Ureter (tissue), 1 donor: ENCODE measurements at regions not wholly inside any gene's neighbourhood (a gene's known extent, or its start where the extent isn't known, plus 50 kb on each side); places are given as distances from the start of the nearest gene placed in this dataset.

Source experiments
- DNase-seq: peaks from one replicate; pipeline ENCODE4 v3.0.0-alpha.2; 2020; ENCODE audit warnings: low spot score
- donor health status: DM: yes; HTN: yes; CAD: no.

DNA sequence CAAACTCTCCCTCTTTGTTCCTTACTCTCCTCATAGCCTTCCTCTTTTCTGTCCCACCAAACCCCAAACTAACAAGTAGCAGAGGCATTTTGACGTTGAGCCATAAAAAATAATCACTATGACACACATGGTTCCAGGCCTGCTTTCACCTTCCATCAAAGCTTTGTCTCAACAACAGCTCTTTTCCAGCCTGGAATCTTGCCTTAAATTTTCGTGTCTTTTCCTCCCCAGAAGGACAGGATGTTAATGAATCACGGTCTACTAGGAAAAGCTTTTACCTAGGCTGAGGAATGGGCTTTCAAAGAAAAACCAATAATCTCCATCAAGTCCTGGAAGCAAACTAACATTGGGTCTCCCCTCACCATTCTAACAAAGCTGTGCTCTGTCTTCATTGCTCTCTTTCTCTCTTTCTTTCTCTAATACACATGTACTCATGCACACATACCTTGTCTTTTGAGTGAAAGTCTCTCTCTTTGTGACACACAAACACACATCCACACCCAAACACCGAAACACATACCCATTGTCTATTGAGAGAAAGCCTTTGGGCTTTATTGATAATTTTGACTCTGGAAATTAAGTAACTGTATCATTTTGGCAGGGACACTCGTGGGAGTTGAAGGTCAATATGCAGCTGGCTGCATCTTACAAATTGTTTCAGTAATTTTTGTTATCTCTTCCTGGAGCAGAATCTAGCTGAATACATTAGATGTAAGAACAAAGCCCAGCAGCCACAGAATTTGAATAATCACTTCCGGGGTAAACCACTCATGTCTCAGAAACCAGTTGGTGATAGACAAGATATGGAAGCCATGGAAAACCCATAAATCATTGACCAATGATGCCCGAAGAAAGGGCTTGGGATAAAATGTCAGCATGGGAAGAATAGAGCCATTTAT is 107.4 kb upstream of the SLC4A7 start:
- DNase-seq, result no peak

DNA sequence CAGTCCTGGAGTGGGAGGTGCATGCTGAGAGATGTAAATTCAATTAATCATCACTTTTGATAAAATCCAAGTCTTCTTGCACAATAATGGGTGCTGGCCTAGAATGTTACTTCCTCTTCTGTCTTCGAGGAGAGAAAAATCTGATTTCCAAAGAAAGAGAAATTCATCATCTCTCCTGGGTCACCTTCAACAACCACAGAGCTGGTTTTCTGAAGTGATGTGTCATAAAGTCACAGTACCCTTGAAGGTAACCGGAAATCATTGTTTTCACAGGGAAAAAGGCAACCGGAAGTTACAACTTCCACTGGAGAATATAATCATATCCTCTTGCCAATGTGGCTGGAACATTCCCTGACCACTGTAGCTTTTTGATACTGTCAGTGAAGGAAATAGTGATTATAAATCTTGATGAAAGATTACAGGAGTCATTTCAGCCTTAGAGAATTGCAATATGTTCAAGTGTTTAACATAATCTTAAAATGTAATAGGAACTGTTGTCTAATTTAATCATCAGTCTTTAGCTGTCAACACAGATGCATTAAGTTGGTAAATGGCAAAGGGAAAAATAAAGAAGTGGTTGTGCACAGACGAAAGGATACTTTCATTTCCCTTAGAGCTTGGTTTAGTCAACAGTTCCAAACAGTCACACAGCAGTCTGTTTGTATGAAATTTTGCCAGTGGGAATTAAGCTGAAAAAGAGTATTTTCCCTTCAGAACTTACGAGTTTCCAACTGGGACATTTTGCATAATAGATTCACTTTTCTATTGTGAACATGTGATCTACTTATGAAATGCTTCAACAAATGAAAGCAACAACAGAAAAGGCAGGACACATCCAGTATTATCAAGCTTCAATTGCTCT is 106.5 kb upstream of the SLC4A7 start:
- no peak for DNase-seq

DNA sequence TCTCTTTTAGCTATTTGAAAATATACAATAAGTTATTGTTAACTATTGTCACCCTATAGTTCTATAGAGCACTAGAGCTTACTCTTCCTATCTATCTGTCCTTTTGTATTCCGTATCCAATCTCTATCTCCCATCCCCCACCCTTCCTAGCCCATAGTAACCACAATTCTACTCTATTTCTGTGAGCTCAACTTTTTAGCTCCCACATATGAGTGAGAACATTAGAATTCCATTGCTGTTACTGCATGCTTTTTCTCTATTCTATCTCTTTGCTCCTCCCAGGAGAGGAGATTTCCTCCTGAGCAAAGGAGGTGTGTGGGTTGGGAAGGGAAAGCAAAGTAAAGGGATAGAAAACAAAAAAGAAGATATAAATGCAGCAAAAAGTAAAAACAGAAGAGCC is 105.6 kb upstream of the SLC4A7 start:
- DNase-seq, result no peak

DNA sequence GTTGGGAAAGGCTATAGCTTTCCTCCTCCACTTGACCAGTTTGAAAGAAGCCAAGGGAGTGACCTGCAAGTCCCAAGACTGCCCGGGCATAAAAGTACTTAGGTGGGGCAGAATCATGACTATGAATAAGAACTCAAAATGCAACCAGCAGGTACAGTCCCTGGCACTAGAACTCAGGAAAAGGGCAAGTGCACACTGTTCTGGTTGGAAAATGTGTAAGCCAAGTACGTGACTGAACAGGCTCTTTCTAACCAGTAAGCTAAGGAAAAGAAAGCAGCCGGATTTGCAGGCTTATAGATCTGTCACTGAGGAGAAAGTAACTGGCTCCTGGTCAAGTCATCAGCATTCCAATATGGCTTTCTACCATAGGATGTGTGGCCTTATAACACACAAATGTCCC is 101.2 kb upstream of the SLC4A7 start:
- no peak for DNase-seq

DNA sequence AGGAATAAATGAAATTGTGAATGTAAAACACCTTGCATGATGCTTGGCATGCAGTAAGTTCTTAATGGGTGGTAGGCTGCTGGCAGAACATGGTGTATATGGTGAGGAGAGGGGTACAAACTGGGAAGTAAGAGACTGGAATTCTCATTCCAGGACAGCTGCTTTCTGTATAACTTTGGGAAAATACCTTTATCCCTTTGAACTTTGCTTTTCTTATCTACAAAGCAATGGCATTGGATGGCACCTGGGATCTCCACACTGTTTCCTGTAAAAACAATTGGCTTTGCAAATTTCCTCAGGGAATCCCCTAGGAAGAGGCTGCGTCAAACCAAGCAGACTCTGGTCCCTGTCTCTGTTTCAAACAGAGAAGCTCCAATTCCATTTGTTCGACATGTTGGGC is 100.7 kb upstream of the SLC4A7 start:
- no peak for DNase-seq

DNA sequence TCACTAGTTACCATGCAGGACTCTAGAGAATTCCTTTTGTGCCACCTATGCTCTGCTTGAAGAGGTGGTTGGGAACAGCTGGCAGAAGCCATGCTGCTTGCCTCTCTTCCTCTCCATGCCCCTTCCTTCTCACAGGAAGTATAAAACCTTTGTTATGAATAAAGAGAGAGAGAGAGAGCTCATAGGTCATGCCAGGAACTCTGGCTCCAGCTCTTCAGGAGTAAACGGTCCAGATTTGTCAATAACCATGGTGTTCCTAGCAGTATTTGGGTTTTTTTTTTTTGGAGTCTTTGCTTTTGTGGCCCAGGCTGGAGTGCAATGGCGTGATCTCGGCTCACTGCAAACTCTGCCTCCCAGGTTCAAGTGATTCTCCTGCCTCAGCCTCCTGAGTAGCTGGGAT is 97.7 kb upstream of the SLC4A7 start:
- no peak for DNase-seq

DNA sequence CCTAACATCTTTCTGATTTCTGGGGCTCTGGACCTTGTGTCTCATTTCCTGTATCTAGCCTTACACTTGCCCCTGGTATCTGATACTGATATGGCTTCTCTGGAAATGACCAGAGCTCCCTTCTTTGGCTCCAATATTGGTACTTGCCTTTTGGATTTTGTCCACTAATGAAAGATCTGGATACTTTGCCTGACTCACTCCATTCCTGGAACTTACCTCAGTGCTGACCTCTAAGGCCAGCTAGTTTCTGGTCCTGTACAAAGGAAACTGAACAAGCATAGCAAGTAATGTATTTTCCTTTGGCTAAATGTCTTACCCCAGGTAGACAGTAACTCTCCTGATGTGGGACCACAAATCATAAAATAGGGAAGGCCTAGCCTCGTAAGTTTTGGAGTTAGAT is 93.8 kb upstream of the SLC4A7 start:
- DNase-seq, result no peak

DNA sequence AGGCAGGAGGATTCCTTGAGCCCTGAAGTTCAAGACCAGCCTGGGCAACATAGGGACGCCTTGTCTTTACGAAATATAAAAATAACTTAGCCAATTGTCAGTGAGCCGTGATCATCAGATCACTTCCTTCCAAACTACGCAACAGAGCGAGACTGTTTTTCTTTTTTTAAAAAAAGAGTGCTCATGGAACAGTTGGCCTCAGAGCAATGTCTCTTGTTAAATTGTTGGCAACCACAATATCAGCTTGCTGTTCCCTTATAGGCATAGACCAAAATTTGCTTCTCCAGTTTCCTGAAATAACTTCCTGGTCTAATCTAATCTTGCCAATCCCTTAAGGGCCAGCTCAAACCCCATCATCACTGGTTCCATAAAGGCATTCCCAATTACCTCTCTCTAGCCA is 93.3 kb upstream of the SLC4A7 start:
- DNase-seq, result no peak

DNA sequence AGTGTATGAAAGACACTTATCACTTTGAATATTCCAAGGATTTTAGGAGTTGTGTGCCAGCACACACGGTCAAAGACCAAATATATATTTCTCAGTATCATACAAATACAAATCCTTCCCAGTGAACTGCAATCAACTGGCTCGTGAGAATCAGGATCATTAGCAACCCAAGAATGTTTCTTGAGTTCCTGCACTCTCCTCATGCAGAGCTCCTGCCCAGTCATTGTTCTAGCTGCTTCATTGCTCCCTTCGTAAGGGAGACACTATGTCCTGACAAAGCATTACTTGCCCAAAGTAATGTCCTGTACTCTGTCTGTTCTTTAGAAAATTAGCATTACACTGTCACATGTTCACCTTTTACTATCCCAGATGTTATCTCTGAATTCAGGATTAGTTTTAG is 92.0 kb upstream of the SLC4A7 start:
- no peak for DNase-seq

DNA sequence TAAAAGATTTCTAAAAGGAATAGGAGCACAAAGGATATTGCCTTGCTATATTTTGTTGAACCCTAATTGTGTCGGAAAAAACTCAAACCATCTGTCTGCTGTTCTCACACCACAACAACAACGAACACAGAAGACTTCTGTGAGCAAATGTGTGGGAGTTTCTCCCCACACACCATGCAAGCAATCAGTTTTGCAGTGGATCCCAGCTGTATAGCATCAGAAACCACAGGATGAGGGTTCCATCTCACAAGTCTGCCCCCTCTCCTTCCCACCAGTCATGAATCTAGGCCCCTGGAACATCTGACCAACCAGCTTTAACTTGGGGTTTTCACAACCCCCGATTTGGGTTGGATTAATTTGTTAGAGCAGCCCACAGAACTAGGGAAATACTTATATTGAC is 91.3 kb upstream of the SLC4A7 start:
- no peak for DNase-seq

DNA sequence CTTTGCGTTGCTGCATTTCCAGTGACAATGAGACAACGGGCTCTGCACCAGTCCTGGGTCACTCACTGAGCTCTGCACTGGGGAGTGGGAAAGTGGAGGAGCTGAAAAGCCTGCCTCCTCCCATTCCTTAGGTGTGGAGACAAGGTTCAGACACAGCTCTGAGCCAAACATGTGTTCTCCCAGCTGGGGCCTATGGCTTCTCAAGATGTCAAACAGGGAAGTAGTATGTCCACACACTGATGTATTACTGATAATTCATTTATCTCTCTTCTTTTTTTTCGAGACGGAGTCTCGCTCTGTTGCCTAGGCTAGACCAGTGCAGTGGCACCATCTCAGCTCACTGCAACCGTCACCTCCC is 90.2 kb upstream of the SLC4A7 start:
- DNase-seq, result no peak

DNA sequence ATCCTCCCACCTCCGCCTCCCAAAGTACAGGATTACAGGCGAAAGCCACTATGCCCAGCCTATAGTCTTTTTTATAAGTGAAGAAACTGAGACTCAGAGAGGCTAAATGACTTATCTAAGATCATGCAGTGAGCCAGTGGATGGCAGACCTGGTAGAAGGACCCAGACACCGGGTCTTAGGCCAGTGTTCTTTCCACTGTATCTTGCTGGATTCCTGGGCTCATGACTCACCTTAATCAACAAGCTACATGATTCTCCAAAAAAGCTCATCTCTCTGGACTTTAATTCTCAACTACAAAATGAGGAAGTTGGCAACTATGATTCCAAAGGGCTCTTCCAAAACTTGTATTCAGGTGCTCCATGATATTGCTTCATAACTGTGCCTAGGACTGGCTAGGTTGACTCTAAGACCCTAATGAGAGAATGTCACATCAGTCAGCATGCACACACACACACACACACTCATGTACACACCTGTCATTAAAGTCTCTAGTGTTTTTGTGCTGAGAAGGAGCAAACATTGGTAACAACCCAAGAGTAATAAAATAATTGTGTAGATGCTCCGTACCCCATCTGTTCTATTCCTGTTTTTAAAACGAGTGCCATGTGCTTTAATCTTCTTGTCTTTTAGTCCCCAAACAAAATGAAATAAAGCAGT is 89.7 kb upstream of the SLC4A7 start:
- DNase-seq, result no peak

DNA sequence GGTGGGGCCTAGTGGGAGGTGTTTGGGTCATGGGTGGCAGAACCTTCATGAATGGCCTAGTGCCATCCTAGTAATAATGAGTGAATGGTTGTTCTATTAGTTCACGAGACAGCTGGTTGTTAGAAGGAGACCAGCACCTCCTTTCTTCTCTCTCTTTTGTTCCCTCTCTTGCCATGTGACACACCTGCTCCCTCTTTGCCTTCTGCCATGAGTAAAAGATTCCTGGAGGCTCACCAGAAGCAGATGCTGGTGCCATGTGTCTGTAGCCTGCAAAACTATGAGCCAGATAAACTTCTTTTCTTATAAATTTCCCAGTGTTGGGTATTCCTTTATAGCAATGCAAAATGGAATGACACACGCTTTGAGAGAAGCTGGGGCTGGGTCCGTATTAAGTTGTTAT is 89.0 kb upstream of the SLC4A7 start:
- DNase-seq, result no peak

DNA sequence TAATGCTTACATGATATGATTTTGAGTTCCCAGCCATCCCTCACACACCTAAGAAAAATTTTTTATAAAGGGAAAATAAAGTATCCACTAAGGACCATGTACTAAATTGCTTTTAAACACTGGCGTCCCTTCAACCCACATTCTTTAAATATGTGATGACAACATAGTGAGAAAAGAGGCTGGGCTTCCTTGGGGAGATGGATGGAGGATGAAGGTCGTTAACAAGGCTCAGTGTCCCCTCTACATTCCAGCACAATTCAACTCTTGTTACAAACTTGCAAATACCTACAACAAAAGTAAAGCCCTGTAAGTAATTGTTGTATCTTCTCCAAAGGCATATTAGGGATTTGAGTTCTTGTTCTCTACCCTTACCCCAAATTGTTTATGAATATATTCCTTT is 87.2 kb upstream of the SLC4A7 start:
- no peak for DNase-seq

DNA sequence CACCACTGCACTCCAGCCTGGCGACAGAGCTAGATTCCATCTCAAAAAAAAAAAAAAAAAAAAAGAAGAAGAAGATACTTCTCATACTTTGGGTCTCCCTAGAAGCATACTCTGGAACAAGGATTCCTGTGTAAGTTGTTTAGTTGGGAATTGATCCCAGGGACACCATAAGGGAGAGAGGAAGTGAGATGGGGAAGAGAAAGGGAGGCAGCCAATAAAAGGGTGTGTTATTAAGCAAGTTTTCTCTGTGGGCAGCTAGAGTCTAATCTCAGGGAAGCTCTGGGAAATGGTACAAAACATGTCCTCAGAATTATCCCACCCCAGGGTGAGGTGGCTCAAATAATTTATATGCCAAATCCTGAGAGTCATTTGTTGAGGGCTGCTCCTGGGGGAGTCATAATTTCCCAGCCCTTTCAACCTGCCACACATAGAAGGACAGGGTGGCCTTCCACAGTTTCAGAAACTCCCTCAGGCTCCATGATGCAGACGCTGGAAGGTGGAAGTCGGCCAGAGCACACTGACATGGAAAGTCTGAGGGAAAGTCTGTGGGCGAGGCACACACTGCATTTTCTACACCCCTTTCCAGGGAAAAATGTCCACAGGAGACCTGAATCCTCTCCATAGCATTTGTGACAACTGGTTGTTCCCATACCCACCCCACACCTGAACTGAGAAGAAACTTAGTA is 86.4 kb upstream of the SLC4A7 start:
- no peak for DNase-seq

DNA sequence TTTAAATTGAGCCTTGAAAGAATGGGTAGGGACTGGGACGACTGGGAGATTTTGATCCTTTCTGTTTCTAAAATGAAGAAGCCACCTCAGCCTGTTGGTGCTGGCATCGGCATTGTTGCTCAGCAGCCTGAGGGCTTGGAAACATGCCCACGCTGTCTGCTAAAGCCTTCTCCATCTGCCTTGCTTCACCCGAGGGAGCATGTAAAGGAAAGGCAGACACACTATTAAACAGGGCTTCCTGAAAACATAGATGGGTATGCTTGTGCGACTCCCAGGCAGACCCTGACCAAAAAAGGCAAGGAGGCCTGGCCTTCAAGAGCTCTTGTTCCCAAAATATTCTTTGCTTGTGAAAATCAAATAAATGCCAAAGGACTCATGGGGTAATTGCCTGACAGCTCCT is 84.2 kb upstream of the SLC4A7 start:
- DNase-seq, result peak; percentile 57

DNA sequence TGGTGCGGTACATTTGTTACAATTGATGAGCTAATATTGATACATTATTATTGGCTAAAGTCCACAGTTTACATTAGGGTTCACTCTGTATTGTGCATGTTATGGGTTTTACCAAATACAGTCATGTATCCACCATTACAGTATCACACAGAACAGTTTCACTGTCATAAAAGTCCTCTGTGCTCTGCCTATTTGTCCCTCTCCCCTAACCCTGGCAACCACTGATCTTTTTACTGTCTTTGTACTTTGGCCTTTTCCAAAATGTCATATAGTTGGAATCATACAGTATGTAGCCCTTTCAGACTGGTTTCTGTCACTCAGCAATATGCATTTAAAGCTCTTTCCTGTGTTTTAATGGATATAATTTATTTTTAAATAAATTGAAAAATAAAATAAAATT is 83.1 kb upstream of the SLC4A7 start:
- DNase-seq, result no peak

DNA sequence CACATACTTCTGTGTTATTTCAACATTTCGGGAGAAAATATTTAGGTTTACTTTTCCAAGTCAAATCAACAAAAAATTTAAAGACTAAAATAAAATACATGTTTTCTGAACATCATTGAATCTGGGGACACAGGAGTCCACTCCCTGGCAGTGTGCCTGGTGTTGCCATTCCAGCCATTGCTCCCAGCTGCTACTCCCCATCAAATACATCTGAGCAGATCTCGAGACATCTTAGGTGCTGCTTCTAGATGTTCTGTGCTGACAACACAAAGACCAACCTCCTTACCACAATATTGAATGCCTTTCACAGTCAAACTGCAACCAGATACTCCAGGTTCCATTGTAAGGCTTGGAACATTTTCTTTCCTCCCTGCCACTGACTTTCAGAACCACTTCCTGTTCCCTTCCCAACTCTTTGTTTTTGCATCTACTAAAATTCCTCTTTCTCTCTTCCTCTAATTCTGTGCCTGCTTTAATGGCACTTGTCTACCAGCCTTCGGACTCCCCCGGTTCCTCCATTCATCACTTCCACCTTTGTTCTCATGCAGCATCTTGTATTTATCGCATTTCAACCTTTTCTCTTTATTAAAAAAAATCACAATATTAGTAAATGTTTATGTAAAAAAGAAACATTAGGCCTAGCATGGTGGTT is 81.1 kb upstream of the SLC4A7 start:
- no peak for DNase-seq

DNA sequence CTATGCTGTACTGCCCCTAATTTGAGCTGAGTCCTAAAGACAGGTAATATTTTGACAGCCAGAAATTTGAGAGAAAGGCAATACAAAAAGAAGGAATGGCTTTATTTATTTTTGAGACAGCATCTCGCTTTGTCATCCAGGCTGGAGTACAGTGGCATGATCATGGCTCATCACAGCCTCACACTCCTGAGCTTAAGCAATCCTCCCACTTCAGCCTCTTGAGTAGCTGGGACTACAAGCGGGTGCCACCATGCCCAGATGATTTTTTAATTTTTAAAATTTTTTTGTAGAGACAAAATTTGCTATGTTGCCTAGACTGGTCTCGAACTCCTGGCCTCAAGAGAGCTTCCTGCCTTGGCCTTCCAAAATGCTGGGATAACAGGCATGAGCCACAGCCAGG is 77.4 kb upstream of the SLC4A7 start:
- no peak for DNase-seq

DNA sequence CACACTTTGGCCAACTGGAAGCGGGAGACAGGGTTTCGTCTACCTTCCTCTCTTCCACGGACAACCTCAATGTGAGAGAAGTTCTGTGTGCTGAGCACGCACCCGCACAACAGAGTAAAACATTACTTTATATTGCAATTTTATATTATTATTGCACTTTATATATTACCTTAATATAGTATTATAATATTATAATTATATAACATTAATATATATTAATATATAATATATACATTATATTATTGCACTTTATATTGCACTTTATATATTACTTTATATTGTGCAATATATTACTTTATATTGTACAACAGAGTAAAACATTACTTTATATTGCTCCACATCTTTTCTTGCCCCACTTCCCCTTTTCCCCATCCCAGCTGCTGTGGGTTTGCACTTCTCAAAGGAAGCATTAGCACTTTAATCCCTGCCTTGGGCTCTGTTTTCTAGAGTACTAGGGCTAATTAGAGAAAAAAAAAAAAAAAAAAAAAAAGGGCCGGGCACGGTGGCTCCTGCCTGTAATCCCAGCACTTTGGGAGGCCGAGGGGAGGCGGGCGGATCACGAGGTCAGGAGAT is 76.4 kb upstream of the SLC4A7 start:
- no peak for DNase-seq

DNA sequence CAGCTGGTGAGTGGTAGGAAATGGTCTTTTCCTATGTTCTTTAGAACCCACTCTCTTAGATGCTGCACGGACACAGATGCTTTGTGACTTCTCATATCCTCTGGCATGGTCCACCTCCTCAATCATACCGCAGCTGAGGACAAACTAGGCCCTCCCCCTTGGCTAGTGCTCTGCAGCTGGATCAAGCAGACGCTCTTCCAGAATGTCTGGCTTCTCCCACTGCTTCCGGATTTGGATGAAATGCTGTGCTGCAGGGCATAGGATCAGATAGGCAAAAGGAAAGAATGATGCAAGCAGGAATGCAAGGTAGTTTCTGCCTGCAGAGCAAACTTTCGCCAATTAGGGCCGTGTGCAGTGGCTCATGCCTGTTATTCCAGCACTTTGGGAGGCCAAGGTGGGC is 75.7 kb upstream of the SLC4A7 start:
- DNase-seq, result no peak
